HAP-1 (cell line): ENCODE measurements at regions not wholly inside any gene's neighbourhood (a gene's known extent, or its start where the extent isn't known, plus 50 kb on each side); places are given as distances from the start of the nearest gene placed in this dataset.

Source experiments
- DNase-seq, 2 experiments: peaks; one replicate each; pipeline ENCODE4 v3.0.0-alpha.2; 2016 to 2020; ENCODE audit warnings: low spot score in 2 of 2
- H3K27me3 ChIP-seq: fragments of 250-450 bp; sonication (Bioruptor Pico); 2 replicates; pipeline ENCODE4 v1.5.1; 2020; ENCODE audit warnings: low read depth, mild to moderate bottlenecking, moderate library complexity
- H3K36me3 ChIP-seq: fragments of 250-450 bp; sonication (Bioruptor Pico); replicated peaks from 2 replicates; pipeline ENCODE4 v1.5.1; 2020; ENCODE audit warnings: mild to moderate bottlenecking
- H3K4me1 ChIP-seq: fragments of 250-450 bp; sonication (Bioruptor Pico); 2 replicates; pipeline ENCODE4 v1.5.1; 2020; ENCODE audit warnings: mild to moderate bottlenecking
- H3K4me3 ChIP-seq: fragments of 250-450 bp; sonication (Bioruptor Pico); 2 replicates; pipeline ENCODE4 v1.5.1; 2020; ENCODE audit warnings: mild to moderate bottlenecking, moderate library complexity
- H3K9me3 ChIP-seq: fragments of 250-450 bp; sonication (Bioruptor Pico); 2 replicates; pipeline ENCODE4 v1.5.1; 2020; ENCODE audit warnings: mild to moderate bottlenecking, moderate library complexity
- in situ Hi-C: fragments of 300-500 bp; cut with MboI; formaldehyde crosslinking; loops from 3 replicates; pipeline ENCODE4 v1.14.3; 2020; ENCODE audit warnings: low sequenced_read_pairs, inconsistent platforms, mixed read lengths

- H3K27me3 ChIP-seq, result no peaks in the 10 kb centered on the region
- H3K4me1 ChIP-seq, result no peaks in the 10 kb centered on the region
- H3K36me3 ChIP-seq, result no peaks in the 10 kb centered on the region
- no peaks in the 10 kb centered on the region for H3K9me3 ChIP-seq
- DNase-seq, result no peak
- in situ Hi-C loops, result no loop called here
- no peak overlapping the region for H3K4me3 ChIP-seq
Observed at GRCh38 chr1:162950187-162950586, 89.2 kb upstream of the CCDC190 start.

GRCh38 chr1:162946701-162947100 lies 85.7 kb upstream of the CCDC190 start:
- H3K4me1 ChIP-seq, result no peaks in the 10 kb centered on the region
- H3K36me3 ChIP-seq, result no peaks in the 10 kb centered on the region
- H3K27me3 ChIP-seq, result no peaks in the 10 kb centered on the region
- H3K4me3 ChIP-seq, result no peak overlapping the region
- H3K9me3 ChIP-seq, result no peaks in the 10 kb centered on the region
- in situ Hi-C loops, result no loop called here
- no peak for DNase-seq

DNA sequence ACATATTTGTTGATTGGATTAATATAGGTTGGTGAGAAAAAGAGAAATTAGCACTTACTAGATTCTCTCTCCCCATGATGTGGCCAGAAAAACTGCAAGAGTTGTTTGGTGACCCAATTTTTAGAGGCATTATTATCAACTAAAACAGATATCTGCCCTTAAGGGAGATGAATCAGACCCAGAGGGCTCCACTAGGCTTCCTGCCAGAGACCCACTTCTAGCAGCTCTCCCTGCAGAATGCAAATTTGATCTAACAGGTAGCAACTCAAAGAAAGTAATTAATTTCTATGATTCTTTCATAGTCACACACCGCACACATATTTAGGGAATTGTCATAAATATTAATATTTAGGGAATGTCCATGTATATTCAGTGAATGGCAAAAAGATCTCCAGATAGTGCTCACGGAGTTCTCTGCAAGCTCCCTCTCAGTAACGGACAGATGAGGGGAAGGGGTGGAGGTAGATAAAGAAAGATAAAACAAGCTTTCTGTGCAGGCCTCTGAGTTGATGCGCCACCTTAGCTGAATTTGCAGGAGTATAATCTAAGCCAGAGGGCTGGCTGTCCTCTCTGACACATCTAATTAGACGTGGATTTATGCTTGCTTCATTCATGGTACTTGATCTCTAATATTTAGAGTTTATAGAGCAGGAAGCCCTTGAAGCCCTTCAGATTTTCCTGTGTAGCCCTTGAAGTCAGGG lies 84.1 kb upstream of the CCDC190 start:
- DNase-seq, result no peak
- H3K4me1 ChIP-seq, result no peaks in the 10 kb centered on the region
- in situ Hi-C loops, result no loop called here
- no peaks in the 10 kb centered on the region for H3K9me3 ChIP-seq
- no peaks in the 10 kb centered on the region for H3K36me3 ChIP-seq
- H3K4me3 ChIP-seq, result no peak overlapping the region
- no peaks in the 10 kb centered on the region for H3K27me3 ChIP-seq

- no peak overlapping the region for H3K4me3 ChIP-seq
- H3K27me3 ChIP-seq, result no peaks in the 10 kb centered on the region
- H3K36me3 ChIP-seq, result no peaks in the 10 kb centered on the region
- no peaks in the 10 kb centered on the region for H3K4me1 ChIP-seq
- in situ Hi-C loops, result no loop called here
- no peak for DNase-seq
- H3K9me3 ChIP-seq, result no peaks in the 10 kb centered on the region
Observed at GRCh38 chr1:162943622-162944021, 82.6 kb upstream of the CCDC190 start.

- DNase-seq, result no peak
- Histone ChIP-seq H3K4me1 (no peaks in the 10 kb centered on the region), H3K4me3 (no peak overlapping the region), H3K9me3 (no peaks in the 10 kb centered on the region), H3K36me3 (no peaks in the 10 kb centered on the region), H3K27me3 (no peaks in the 10 kb centered on the region)
- in situ Hi-C loops, result no loop called here
Observed at GRCh38 chr1:162942916-162943559, 82.1 kb upstream of the CCDC190 start.

DNA sequence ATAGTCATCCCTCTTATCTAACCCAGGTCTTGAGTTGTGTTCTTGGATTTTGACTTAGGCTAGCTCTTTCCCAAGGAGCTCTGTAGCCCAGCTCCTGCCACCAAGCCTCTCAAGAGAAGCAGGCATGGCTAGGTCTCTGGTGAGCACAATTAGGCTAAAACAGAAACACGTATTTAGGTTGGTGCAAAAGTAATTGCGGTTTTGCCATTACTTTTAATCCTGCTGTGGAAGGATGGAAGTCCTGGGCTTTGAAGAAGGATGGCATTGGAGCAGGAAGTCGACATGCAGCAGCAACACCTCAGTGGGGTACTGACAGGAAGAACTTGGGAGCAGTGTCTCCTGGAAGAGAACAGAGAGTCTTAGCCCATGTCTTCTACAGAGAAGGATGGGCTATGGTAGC lies 80.0 kb upstream of the CCDC190 start:
- in situ Hi-C loops, result no loop called here
- no peaks in the 10 kb centered on the region for H3K36me3 ChIP-seq

DNA sequence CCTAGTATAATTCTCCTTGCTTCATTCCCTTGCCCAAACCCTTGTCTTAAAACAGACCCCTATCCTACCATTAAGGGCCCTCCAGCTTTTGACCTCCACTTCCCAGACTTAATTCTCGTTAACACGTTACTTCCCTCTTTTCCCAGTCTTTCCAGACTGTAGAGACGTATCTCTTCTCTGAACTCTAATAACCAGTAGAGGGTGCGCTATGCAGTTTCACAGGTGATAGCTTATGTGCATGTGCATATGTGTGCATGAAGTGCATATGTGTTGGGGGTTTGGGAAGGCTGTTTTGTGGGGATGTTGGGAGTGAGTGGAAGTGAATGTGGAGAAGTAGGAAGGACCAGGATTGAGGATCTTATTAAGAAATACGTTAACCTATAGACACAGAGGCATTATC lies 78.1 kb upstream of the CCDC190 start:
- Histone ChIP-seq H3K4me3 (no peak overlapping the region), H3K27me3 (peaks cover 5% of the 10 kb centered on the region)

More for the DNA sequence above, 80.0 kb upstream of the CCDC190 start:
- Histone ChIP-seq H3K4me3 (no peak overlapping the region), H3K27me3 (peaks cover 2% of the 10 kb centered on the region; the same call in 1 of the 2 replicates), H3K9me3 (no peaks in the 10 kb centered on the region), H3K4me1 (no peaks in the 10 kb centered on the region)
- no peak for DNase-seq

GRCh38 chr1:162937716-162938395 lies 76.9 kb upstream of the CCDC190 start:
- Histone ChIP-seq H3K9me3 (no peaks in the 10 kb centered on the region), H3K27me3 (peaks cover 7% of the 10 kb centered on the region), H3K4me3 (no peak overlapping the region), H3K36me3 (no peaks in the 10 kb centered on the region), H3K4me1 (no peaks in the 10 kb centered on the region)
- no peak for DNase-seq
- in situ Hi-C loops, result no loop called here

More for the DNA sequence above, 78.1 kb upstream of the CCDC190 start:
- no peaks in the 10 kb centered on the region for H3K9me3 ChIP-seq
- H3K4me1 ChIP-seq, result no peaks in the 10 kb centered on the region
- H3K36me3 ChIP-seq, result no peaks in the 10 kb centered on the region
- in situ Hi-C loops, result no loop called here
- DNase-seq, result no peak

- in situ Hi-C loops, result no loop called here
- Histone ChIP-seq H3K4me3 (no peak overlapping the region), H3K9me3 (no peaks in the 10 kb centered on the region), H3K36me3 (no peaks in the 10 kb centered on the region), H3K27me3 (peaks cover 13% of the 10 kb centered on the region), H3K4me1 (no peaks in the 10 kb centered on the region)
- DNase-seq, result no peak
Observed at GRCh38 chr1:162930976-162931560, 70.1 kb upstream of the CCDC190 start.

- no peaks in the 10 kb centered on the region for H3K9me3 ChIP-seq
- in situ Hi-C loops, result no loop called here
- no peak for DNase-seq
- no peaks in the 10 kb centered on the region for H3K4me1 ChIP-seq
- H3K4me3 ChIP-seq, result no peak overlapping the region
- H3K27me3 ChIP-seq, result peaks cover 12% of the 10 kb centered on the region
- no peaks in the 10 kb centered on the region for H3K36me3 ChIP-seq
Observed at GRCh38 chr1:162930532-162930931, 69.6 kb upstream of the CCDC190 start.

- Histone ChIP-seq H3K4me1 (no peaks in the 10 kb centered on the region), H3K27me3 (peaks cover 10% of the 10 kb centered on the region), H3K4me3 (no peak overlapping the region), H3K36me3 (no peaks in the 10 kb centered on the region), H3K9me3 (no peaks in the 10 kb centered on the region)
- DNase-seq, result no peak
- in situ Hi-C loops, result no loop called here
Observed at GRCh38 chr1:162929177-162929576, 68.2 kb upstream of the CCDC190 start.

DNA sequence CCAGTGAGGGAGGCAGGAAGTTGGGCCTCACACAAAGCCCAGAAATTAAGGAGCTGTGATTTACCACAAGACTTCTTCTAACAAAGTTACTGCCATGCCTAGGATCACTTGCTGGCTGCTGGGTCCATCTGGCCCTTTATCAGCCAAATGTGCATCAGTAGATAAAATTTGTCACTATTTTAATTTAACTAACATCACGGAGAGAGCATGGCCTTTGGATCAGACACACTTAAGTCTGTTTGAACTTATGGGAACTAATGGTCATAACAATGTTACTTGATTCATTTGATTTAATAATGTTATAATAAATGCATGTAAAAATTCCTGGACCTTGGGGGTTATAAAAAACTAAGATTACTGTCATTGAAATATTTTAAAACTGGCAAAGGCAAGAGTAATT lies 67.2 kb upstream of the CCDC190 start:
- Histone ChIP-seq H3K36me3 (no peaks in the 10 kb centered on the region), H3K27me3 (peaks cover 8% of the 10 kb centered on the region), H3K4me3 (no peak overlapping the region), H3K9me3 (no peaks in the 10 kb centered on the region), H3K4me1 (no peaks in the 10 kb centered on the region)
- in situ Hi-C loops, result no loop called here
- DNase-seq, result no peak

DNA sequence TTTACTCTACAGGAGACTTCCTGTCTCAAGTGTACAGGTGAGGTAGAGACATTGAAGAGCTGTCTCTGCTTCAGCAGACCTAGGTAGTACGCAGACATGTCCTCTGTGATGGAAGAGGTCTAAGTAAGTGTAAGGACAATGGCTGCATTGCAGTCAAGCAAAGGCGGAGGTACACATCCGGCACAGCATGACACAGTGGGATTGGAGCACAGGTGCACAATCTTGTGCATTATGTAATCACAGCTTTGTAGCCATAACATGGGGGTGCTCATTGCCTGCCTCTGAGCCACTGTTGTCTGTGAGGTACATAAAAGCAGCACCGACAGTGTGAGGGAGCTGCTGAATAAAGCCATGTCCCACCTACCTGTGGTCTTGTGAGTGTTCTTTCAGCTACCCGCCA lies 66.4 kb upstream of the CCDC190 start:
- no peaks in the 10 kb centered on the region for H3K4me1 ChIP-seq
- H3K36me3 ChIP-seq, result no peaks in the 10 kb centered on the region
- no peak for DNase-seq
- no peaks in the 10 kb centered on the region for H3K9me3 ChIP-seq
- no peak overlapping the region for H3K4me3 ChIP-seq
- in situ Hi-C loops, result no loop called here
- peaks cover 4% of the 10 kb centered on the region; the same call in 1 of the 2 replicates for H3K27me3 ChIP-seq

DNA sequence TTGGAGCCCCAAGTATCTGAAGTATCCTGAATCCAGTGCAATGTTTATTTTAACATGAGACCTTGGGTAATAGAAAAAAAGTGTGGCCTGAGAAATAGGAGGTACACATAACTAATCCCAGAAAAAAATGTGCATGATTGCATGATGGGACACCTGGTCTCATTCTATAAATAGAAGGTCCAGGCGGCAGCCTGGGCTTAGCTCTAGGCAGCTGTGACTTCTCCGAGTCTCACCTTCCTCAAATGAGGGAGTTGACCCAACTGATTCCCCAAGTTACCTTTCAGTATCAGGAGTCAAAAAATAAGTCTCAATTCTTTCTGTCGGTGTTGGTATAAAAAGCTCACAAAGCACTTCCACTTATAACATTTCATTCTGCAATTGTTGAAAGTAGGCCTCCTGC lies 65.9 kb upstream of the CCDC190 start:
- in situ Hi-C loops, result no loop called here
- Histone ChIP-seq H3K27me3 (peaks cover 4% of the 10 kb centered on the region; the same call in 1 of the 2 replicates), H3K36me3 (no peaks in the 10 kb centered on the region), H3K4me1 (no peaks in the 10 kb centered on the region), H3K4me3 (no peak overlapping the region), H3K9me3 (no peaks in the 10 kb centered on the region)
- no peak for DNase-seq
